Vagina (tissue), 2 donors: ENCODE measurements at regions not wholly inside any gene's neighbourhood (a gene's known extent, or its start where the extent isn't known, plus 50 kb on each side); places are given as distances from the start of the nearest gene placed in this dataset.

Experiments used
- DNase-seq, 2 donors: peaks; one replicate each; pipeline ENCODE4 v3.0.0-alpha.2; 2017; ENCODE audit errors: extremely low spot score in 2 of 2
- H3K27ac ChIP-seq: fragments of 200-600 bp; sonication (generic); one replicate; pipeline ENCODE4 v1.5.1; 2019
- H3K27me3 ChIP-seq: fragments of 200-600 bp; sonication (generic); one replicate; pipeline ENCODE4 v1.5.1; 2019
- H3K36me3 ChIP-seq, 2 donors: fragments of 200-600 bp; sonication (generic); one replicate each; pipeline ENCODE4 v1.5.1; 2017 to 2019
- H3K4me1 ChIP-seq: fragments of 200-600 bp; sonication (generic); one replicate; pipeline ENCODE4 v1.5.1; 2019
- H3K4me3 ChIP-seq, 2 donors: fragments of 200-600 bp; sonication (generic); 1 replicate in 1 of 2; 2 replicates in 1 of 2; pipeline ENCODE4 v1.5.1; 2016 to 2019
- H3K9me3 ChIP-seq: fragments of 200-600 bp; sonication (generic); one replicate; pipeline ENCODE4 v1.5.1; 2019
- POLR2A ChIP-seq, 2 donors: fragments of 450-650 bp; IDR thresholded peaks; one replicate each; pipeline ENCODE4 v1.6.1; 2017; ENCODE audit warnings: antibody characterized with exemption in 2 of 2, mild to moderate bottlenecking in 2 of 2, moderate library complexity in 2 of 2
- POLR2AphosphoS5 ChIP-seq, 2 donors: sonication (generic); formaldehyde crosslinking; IDR thresholded peaks; one replicate each; pipeline ENCODE4 v1.9.0; 2017; ENCODE audit warnings: antibody characterized with exemption in 2 of 2, mild to moderate bottlenecking in 2 of 2, low read depth in 1 of 2; ENCODE audit not compliant: insufficient read depth in 1 of 2
- intact Hi-C: fragments of 100-400 bp; cut with DNase I; formaldehyde crosslinking; loops from one replicate; pipeline ENCODE4 v1.15.1; 2023
- TF ChIP-seq, protein P1 (sequence below), 3 experiments: fragments of 450-650 bp in 2 of 3; fragments of 200-600 bp in 1 of 3; sonication (generic) in 1 of 3; IDR thresholded peaks; one replicate each; pipeline ENCODE4 v1.5.1; 2017 to 2019; ENCODE audit warnings: antibody characterized with exemption in 3 of 3, mild to moderate bottlenecking in 2 of 3, moderate library complexity in 2 of 3

DNA sequence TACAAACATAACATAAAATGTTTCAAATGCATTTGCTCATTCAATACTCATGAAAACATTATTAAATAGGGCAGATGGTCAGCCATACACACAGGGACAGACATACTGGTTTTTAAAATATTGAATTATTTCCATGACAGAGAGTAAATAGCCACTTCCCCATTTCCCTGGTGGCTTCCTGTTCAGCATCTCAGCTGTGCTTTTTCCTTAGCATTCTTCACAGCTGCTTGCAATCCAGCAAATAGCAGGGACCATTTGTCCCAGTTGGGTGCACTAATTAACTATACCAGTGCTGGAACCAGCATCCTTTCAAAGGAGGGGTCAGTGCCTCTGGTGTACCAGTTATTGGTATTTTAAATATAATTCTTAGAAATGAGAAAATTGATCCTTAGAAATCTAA, 964.7 kb downstream of the RAB28 start:
- H3K27ac ChIP-seq = no peak overlapping the region
- intact Hi-C loops = no loop called here
- no peak overlapping the region for H3K4me3 ChIP-seq
- TF ChIP-seq POLR2A (IDR thresholded peaks at IDR 0.05) (no peak), POLR2AphosphoS5 (IDR thresholded peaks at IDR 0.05; ENCODE audit: insufficient read depth in 1 of 2, low read depth in 1 of 2) (no peak)
- TF ChIP-seq, protein P1, sequence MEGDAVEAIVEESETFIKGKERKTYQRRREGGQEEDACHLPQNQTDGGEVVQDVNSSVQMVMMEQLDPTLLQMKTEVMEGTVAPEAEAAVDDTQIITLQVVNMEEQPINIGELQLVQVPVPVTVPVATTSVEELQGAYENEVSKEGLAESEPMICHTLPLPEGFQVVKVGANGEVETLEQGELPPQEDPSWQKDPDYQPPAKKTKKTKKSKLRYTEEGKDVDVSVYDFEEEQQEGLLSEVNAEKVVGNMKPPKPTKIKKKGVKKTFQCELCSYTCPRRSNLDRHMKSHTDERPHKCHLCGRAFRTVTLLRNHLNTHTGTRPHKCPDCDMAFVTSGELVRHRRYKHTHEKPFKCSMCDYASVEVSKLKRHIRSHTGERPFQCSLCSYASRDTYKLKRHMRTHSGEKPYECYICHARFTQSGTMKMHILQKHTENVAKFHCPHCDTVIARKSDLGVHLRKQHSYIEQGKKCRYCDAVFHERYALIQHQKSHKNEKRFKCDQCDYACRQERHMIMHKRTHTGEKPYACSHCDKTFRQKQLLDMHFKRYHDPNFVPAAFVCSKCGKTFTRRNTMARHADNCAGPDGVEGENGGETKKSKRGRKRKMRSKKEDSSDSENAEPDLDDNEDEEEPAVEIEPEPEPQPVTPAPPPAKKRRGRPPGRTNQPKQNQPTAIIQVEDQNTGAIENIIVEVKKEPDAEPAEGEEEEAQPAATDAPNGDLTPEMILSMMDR (IDR thresholded peaks at IDR 0.05) = no peak
- no peaks in the 10 kb centered on the region for H3K9me3 ChIP-seq
- no peak for DNase-seq
- no peaks in the 10 kb centered on the region for H3K36me3 ChIP-seq
- no peaks in the 10 kb centered on the region for H3K27me3 ChIP-seq
- no peaks in the 10 kb centered on the region for H3K4me1 ChIP-seq

DNA sequence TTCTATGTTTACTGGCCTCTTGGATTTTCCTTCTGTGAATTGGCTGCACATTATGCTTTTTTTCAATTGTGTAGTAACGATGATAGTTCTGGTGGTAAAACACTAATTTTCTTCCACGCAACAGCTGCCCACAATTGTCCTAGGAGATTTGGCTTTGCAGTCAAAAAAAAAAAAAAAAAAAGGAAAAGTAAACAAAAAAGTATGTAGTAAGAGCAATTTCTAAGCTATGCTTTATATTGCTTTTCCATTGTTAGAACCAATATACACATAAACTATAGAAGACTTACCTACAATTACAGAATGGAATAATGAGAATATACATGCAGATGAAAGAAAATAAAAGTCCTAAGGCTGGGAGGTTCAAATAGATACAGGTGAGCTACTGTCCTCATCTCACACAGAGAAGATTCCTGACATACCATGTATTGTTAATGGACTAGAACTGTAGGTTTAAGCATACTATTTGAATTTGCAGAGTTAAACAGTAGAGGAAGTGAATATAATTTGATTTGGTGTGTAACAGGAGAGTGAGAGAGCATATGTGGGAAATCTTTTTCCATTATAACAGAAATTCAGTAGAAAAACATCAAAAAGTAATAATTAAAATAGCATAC, 976.2 kb downstream of the RAB28 start:
- Histone ChIP-seq H3K27ac (no peak overlapping the region), H3K4me1 (no peaks in the 10 kb centered on the region), H3K36me3 (no peaks in the 10 kb centered on the region), H3K9me3 (no peaks in the 10 kb centered on the region), H3K4me3 (no peak overlapping the region), H3K27me3 (no peaks in the 10 kb centered on the region)
- TF ChIP-seq, protein P1 (IDR thresholded peaks at IDR 0.05) = no peak
- TF ChIP-seq POLR2A (IDR thresholded peaks at IDR 0.05) (no peak), POLR2AphosphoS5 (IDR thresholded peaks at IDR 0.05; ENCODE audit: insufficient read depth in 1 of 2, low read depth in 1 of 2) (no peak)
- DNase-seq = no peak
- intact Hi-C loops = no loop called here

DNA sequence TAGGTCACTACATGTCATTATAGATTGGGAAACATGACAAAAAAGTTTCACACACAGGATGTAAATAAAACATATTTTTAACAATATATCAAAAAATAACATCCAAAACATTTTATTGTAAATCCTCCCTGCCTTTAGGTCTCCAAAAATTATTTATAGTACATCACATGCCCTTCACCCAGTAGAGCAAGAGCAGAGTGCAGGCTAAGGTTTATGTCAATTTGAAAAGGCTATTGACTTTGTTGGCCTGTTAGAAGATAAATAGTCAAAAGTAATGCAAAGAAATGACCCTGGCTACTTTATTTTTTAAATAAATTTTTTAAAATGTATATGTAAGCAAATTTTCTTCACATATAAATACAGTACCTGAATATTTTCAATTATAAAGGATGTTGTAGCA, 983.7 kb downstream of the RAB28 start:
- Histone ChIP-seq H3K4me3 (no peak overlapping the region), H3K9me3 (no peaks in the 10 kb centered on the region), H3K36me3 (no peaks in the 10 kb centered on the region), H3K27me3 (no peaks in the 10 kb centered on the region), H3K4me1 (no peaks in the 10 kb centered on the region), H3K27ac (no peak overlapping the region)
- intact Hi-C loops = no loop called here
- no peak for DNase-seq
- TF ChIP-seq POLR2AphosphoS5 (IDR thresholded peaks at IDR 0.05; ENCODE audit: insufficient read depth in 1 of 2, low read depth in 1 of 2) = no peak
- TF ChIP-seq POLR2A (IDR thresholded peaks at IDR 0.05) = no peak
- TF ChIP-seq, protein P1 (IDR thresholded peaks at IDR 0.05) = no peak

DNA sequence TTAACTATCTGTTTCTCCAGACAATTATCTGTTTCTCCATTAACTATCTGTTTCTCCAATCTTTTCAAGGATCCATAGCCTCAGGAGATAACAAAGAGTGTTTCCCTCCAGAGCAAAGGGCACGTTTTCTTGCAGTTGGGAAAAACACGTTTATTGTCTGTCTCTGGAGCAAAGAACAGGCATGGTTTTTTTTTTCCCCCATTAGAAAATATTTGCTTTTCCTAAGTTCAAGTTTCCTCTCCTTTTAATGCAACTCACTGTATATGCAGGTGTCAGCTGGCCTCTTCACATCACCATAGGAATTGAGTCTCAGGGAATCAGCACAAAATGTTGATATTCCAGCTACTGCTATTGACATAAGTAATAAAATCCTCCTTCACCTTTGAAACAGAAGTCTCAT, 984.4 kb downstream of the RAB28 start:
- TF ChIP-seq, protein P1 (IDR thresholded peaks at IDR 0.05) = no peak
- TF ChIP-seq POLR2A (IDR thresholded peaks at IDR 0.05) (no peak), POLR2AphosphoS5 (IDR thresholded peaks at IDR 0.05; ENCODE audit: insufficient read depth in 1 of 2, low read depth in 1 of 2) (no peak)
- H3K27me3 ChIP-seq = no peaks in the 10 kb centered on the region
- intact Hi-C loops = no loop called here
- H3K4me1 ChIP-seq = no peaks in the 10 kb centered on the region
- no peak for DNase-seq
- H3K27ac ChIP-seq = no peak overlapping the region
- H3K36me3 ChIP-seq = no peaks in the 10 kb centered on the region
- H3K4me3 ChIP-seq = no peak overlapping the region
- H3K9me3 ChIP-seq = no peaks in the 10 kb centered on the region

DNA sequence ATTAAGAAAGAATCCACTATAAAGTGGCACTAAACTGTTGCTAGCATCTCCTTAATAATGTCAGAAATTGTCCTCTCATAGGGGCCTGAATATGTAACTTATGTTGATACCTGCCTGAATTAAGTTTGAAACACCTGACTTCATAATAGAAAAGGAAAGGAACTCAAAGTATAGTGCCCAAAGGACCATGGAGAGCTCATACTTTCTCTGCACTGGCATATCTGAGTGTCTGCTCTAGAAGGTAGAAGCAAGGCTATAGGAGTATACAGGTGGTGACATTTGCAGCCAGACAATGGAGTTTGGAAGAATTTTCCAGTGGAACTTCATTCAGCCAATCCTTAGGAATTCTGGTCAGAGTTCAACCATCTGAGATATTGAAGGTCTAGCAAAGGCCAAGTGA, 988.9 kb downstream of the RAB28 start:
- Histone ChIP-seq H3K27me3 (no peaks in the 10 kb centered on the region), H3K9me3 (no peaks in the 10 kb centered on the region), H3K4me1 (no peaks in the 10 kb centered on the region), H3K36me3 (no peaks in the 10 kb centered on the region), H3K4me3 (no peak overlapping the region), H3K27ac (no peak overlapping the region)
- intact Hi-C loops = no loop called here
- TF ChIP-seq POLR2AphosphoS5 (IDR thresholded peaks at IDR 0.05; ENCODE audit: insufficient read depth in 1 of 2, low read depth in 1 of 2) (no peak), POLR2A (IDR thresholded peaks at IDR 0.05) (no peak)
- TF ChIP-seq, protein P1 (IDR thresholded peaks at IDR 0.05) = no peak
- no peak for DNase-seq
